T-helper 9 cell (primary cell): ENCODE measurements at regions not wholly inside any gene's neighbourhood (a gene's known extent, or its start where the extent isn't known, plus 50 kb on each side); places are given as distances from the start of the nearest gene placed in this dataset.
"Not testable (repeated sequence)": the region's sequence is repeated elsewhere in the genome, so short reads cannot be mapped to it uniquely, and the experiment has no call there.

ENCODE experiments used
- DNase-seq: peaks from one replicate; pipeline ENCODE4 v3.0.0-alpha.2; 2020

- no peak for DNase-seq
Measured at GRCh38 chrX:55142206-55142918, 53.5 kb downstream of the PAGE2 start.

GRCh38 chrX:55142919-55143310, 54.1 kb downstream of the PAGE2 start:
- DNase-seq, result no peak

GRCh38 chrX:55143621-55144020, 54.8 kb downstream of the PAGE2 start:
- no peak for DNase-seq

GRCh38 chrX:55144697-55145096, 55.9 kb downstream of the PAGE2 start:
- no peak for DNase-seq

- no peak for DNase-seq
Measured at GRCh38 chrX:55149242-55149641, 60.4 kb downstream of the PAGE2 start.

GRCh38 chrX:55151199-55151598, 62.4 kb downstream of the PAGE2 start:
- no peak for DNase-seq

GRCh38 chrX:55159551-55159950, 60.6 kb upstream of the PAGE5 start:
- no peak for DNase-seq

GRCh38 chrX:55160685-55161552, 59.2 kb upstream of the PAGE5 start:
- peak; percentile 87 for DNase-seq

GRCh38 chrX:55161581-55161980, 58.6 kb upstream of the PAGE5 start:
- DNase-seq, result peak; percentile 1

- no peak for DNase-seq
Measured at GRCh38 chrX:55163171-55163570, 57.0 kb upstream of the PAGE5 start.

GRCh38 chrX:55165026-55165425, 55.1 kb upstream of the PAGE5 start:
- DNase-seq, result not testable (repeated sequence)

GRCh38 chrX:55167124-55167803, 52.9 kb upstream of the PAGE5 start:
- DNase-seq, result no peak

- DNase-seq, result no peak
Measured at GRCh38 chrX:55167901-55168300, 52.2 kb upstream of the PAGE5 start.

GRCh38 chrX:55169782-55170181, 50.4 kb upstream of the PAGE5 start:
- no peak for DNase-seq
